K562 (cell line): ENCODE measurements at regions not wholly inside any gene's neighbourhood (a gene's known extent, or its start where the extent isn't known, plus 50 kb on each side); places are given as distances from the start of the nearest gene placed in this dataset.

Source experiments
- ATAC-seq: fragments of 200-7000 bp; cut with Tn5 transposase; 3 replicates; pipeline ENCODE4 v1.9.1; 2020; ENCODE audit warnings: moderate library complexity
- BruUV-seq: library from RNA; stranded (reverse); fragments of 400-500 nt; replicated peaks from 2 replicates; lab custom pipeline; 2021; lab: Mats Ljungman, UMichigan
- CTCF ChIA-PET: fragments of 300-600 bp; formaldehyde crosslinking; extraction: SDS; loops from one replicate; lab custom pipeline; 2021; ENCODE audit warnings: low intra/inter-chr PET ratio; lab: Yijun Ruan, JAX
- POLR2A ChIA-PET: fragments of 300-600, 350-650 bp; sonication (Branson Sonifier 250); formaldehyde crosslinking; extraction: SDS; loops from one replicate; lab custom pipeline; 2021; ENCODE audit warnings: antibody characterized with exemption, inconsistent platforms; lab: Yijun Ruan, JAX
- DNase-seq, 4 experiments: peaks; one replicate each; pipeline versions ENCODE4 v3.0.0 to v3.0.0-alpha.2; 2011 to 2018; ENCODE audit warnings: low spot score in 3 of 4, mixed read lengths in 3 of 4; ENCODE audit errors: extremely low read depth in 1 of 4
- FAIRE-seq: peaks from 2 replicates; lab custom pipeline; 2011; peaks lifted over from hg19 to GRCh38; lab: Jason Lieb, UNC
- H2AFZ ChIP-seq: 2 replicates; pipeline ENCODE4 v1.6.0; 2011; ENCODE audit warnings: low read depth, low read length, control low read depth, inconsistent platforms
- H3K27ac ChIP-seq: fragments of 200-600 bp; 3 replicates; pipeline ENCODE4 v1.8.0; 2011; ENCODE audit warnings: low read depth, mild to moderate bottlenecking, control low read depth, inconsistent platforms, low read length, moderate library complexity, mixed read lengths; ENCODE audit errors: extremely low read depth
- H3K27me3 ChIP-seq, 2 experiments: fragments of 300-600 bp in 1 of 2; 2 replicates in 1 of 2; 3 replicates in 1 of 2; pipeline versions ENCODE4 v1.6.0 to v1.8.0; 2011; ENCODE audit warnings: inconsistent platforms in 2 of 2, low read length in 2 of 2, mild to moderate bottlenecking in 1 of 2, mixed read lengths in 1 of 2, moderate library complexity in 1 of 2; ENCODE audit not compliant: control insufficient read depth in 2 of 2, insufficient read depth in 2 of 2
- H3K36me3 ChIP-seq: fragments of 300-600 bp; 3 replicates; pipeline ENCODE4 v1.8.0; 2011; ENCODE audit warnings: mild to moderate bottlenecking, low read length, inconsistent platforms; ENCODE audit not compliant: control insufficient read depth, insufficient read depth
- H3K4me1 ChIP-seq, 2 experiments: fragments of 200-600 bp in 1 of 2; replicated peaks in 1 of 2; 2 replicates in 1 of 2; 3 replicates in 1 of 2; pipeline versions ENCODE4 v1.5.1 to v1.8.0; 2011; ENCODE audit warnings: inconsistent platforms in 2 of 2, low read length in 2 of 2, mild to moderate bottlenecking in 1 of 2, mixed read lengths in 1 of 2, moderate library complexity in 1 of 2; ENCODE audit not compliant: control insufficient read depth in 2 of 2, insufficient read depth in 2 of 2
- H3K4me2 ChIP-seq: 2 replicates; pipeline ENCODE4 v1.6.1; 2011; ENCODE audit warnings: low read length, control low read depth, inconsistent platforms, mixed read lengths; ENCODE audit not compliant: insufficient read depth
- H3K4me3 ChIP-seq: fragments of 200-600 bp; sonication (generic), shearing (Covaris generic); 2 replicates; pipeline ENCODE4 v1.5.1; 2016; ENCODE audit warnings: control low read depth, inconsistent platforms
- H3K79me2 ChIP-seq: fragments of 200-600 bp; 3 replicates; pipeline ENCODE4 v1.8.0; 2011; ENCODE audit warnings: low read length, inconsistent platforms; ENCODE audit not compliant: control insufficient read depth, insufficient read depth
- H3K9ac ChIP-seq, 2 experiments: 2 replicates each; pipeline versions ENCODE4 v1.6.0 to v1.6.1; 2011; ENCODE audit warnings: low read depth in 2 of 2, low read length in 2 of 2, control low read depth in 1 of 2, inconsistent platforms in 1 of 2, mild to moderate bottlenecking in 1 of 2, mixed read lengths in 1 of 2; ENCODE audit not compliant: insufficient read depth in 1 of 2
- H3K9me1 ChIP-seq: one replicate; pipeline ENCODE4 v1.6.0; 2011; ENCODE audit warnings: inconsistent platforms, mild to moderate bottlenecking, low read length, moderate library complexity; ENCODE audit not compliant: control insufficient read depth, insufficient read depth
- H3K9me3 ChIP-seq: replicated peaks from 2 replicates; pipeline ENCODE4 v1.5.1; 2011; ENCODE audit warnings: low read depth, low read length, inconsistent platforms; ENCODE audit not compliant: control insufficient read depth, insufficient read depth
- H4K20me1 ChIP-seq: replicated peaks from 2 replicates; pipeline ENCODE4 v1.6.1; 2011; ENCODE audit warnings: low read length, inconsistent platforms, mixed read lengths; ENCODE audit not compliant: control insufficient read depth, insufficient read depth
- CCAR2 ChIP-seq: fragments of 200-400 bp; formaldehyde crosslinking; IDR thresholded peaks from 2 replicates; pipeline ENCODE4 v1.6.1; 2017; ENCODE audit warnings: mild to moderate bottlenecking, low read depth, low read length
- HDAC6 ChIP-seq: IDR thresholded peaks from 2 replicates; pipeline ENCODE4 v1.6.1; 2012; ENCODE audit warnings: low read depth, mild to moderate bottlenecking, control low read depth, inconsistent platforms, low read length, moderate library complexity
- HMG20B ChIP-seq: fragments of 250-450 bp; sonication (Bioruptor Pico); IDR thresholded peaks from 2 replicates; pipeline ENCODE4 v1.5.0; 2021; ENCODE audit warnings: mild to moderate bottlenecking
- KLF16 ChIP-seq: IDR thresholded peaks from 2 replicates; pipeline ENCODE4 v1.6.1; 2016; ENCODE audit warnings: antibody characterized with exemption
- SMAD3 ChIP-seq: fragments of 450-650 bp; formaldehyde crosslinking; conservative IDR thresholded peaks from 2 replicates; pipeline ENCODE4 v1.4.0; 2020; ENCODE audit warnings: mild to moderate bottlenecking
- ZNF282 ChIP-seq: sonication (generic); formaldehyde crosslinking; IDR thresholded peaks from 2 replicates; pipeline ENCODE4 v1.8.1; 2023; ENCODE audit warnings: missing genetic modification reagents
- ZNF561 ChIP-seq: fragments of 450-650 bp; formaldehyde crosslinking; conservative IDR thresholded peaks from 2 replicates; pipeline ENCODE4 v1.4.0; 2020; ENCODE audit warnings: mild to moderate bottlenecking, moderate library complexity
- ZNF717 ChIP-seq: fragments of 250-450 bp; sonication (Bioruptor Pico); IDR thresholded peaks from 2 replicates; pipeline ENCODE4 v1.5.0; 2021
- ZNF764 ChIP-seq: fragments of 250-450 bp; sonication (Bioruptor Pico); IDR thresholded peaks from 2 replicates; pipeline ENCODE4 v1.4.0; 2020; ENCODE audit warnings: low read depth, mild to moderate bottlenecking, moderate library complexity
- ZNF785 ChIP-seq: fragments of 250-450 bp; sonication (Bioruptor Pico); IDR thresholded peaks from 2 replicates; pipeline ENCODE4 v1.4.0; 2020; ENCODE audit warnings: mild to moderate bottlenecking
- WGBS: fragments of 100-300 bp; shearing (Covaris generic); methylation state at CpG from one replicate; pipeline ENCODE4 v1.1.6; 2016; ENCODE audit warnings: low coverage, mixed read lengths; ENCODE audit not compliant: insufficient coverage; ENCODE audit errors: missing lambda C conversion rate; 5-methylcytosine and 5-hydroxymethylcytosine counted together
- in situ Hi-C: fragments of 300-500 bp; cut with MboI; formaldehyde crosslinking; loops from 4 replicates; pipeline ENCODE4 v1.15.0; 2018; ENCODE audit warnings: inconsistent platforms, mixed read lengths
- intact Hi-C: fragments of 100-400 bp; cut with micrococcal nuclease; formaldehyde crosslinking; loops from 2 replicates; pipeline ENCODE4 v1.14.2; 2022
- TF ChIP-seq, protein P1 (sequence below): fragments of 250-450 bp; sonication (Bioruptor Pico); IDR thresholded peaks from 2 replicates; pipeline ENCODE4 v1.6.1; 2021; ENCODE audit warnings: mild to moderate bottlenecking
- TF ChIP-seq, protein P2 (sequence below), 2 experiments: fragments of 450-650 bp in 1 of 2; sonication (generic) in 1 of 2; formaldehyde crosslinking in 1 of 2; IDR thresholded peaks in 1 of 2; conservative IDR thresholded peaks in 1 of 2; 2 replicates each; pipeline versions ENCODE4 v1.6.1 to v1.8.1; 2016 to 2023; ENCODE audit warnings: mild to moderate bottlenecking in 2 of 2, moderate library complexity in 2 of 2, inconsistent platforms in 1 of 2, missing genetic modification reagents in 1 of 2
- TF ChIP-seq, protein P3 (sequence below): fragments of 450-650 bp; formaldehyde crosslinking; IDR thresholded peaks from 2 replicates; pipeline ENCODE4 v1.4.0; 2020; ENCODE audit warnings: mild to moderate bottlenecking
- TF ChIP-seq, protein P4 (sequence below): fragments of 450-650 bp; IDR thresholded peaks from 2 replicates; pipeline ENCODE4 v1.6.1; 2016; ENCODE audit warnings: missing biosample characterization, missing genetic modification characterization

DNA sequence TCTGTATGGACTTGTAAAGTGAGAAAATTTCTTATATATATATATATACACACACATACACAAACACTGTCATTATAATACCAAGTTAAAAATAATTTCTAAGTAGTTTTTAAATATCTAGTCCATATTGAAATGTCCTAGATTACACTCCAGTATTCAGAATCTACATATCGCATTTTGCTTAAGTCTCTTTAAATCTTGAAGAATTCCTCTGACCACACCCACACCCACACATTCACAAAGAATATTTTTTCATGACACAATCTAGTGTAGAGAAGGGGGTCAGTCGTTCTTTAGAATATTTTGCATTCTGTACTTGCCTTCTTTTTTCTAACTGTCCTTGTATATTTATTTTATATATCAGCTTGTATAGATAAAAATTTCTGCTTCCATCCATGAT is 509.7 kb downstream of the CCDC85A start:
- no peaks in the 10 kb centered on the region for H3K4me1 ChIP-seq
- ATAC-seq = no peak
- H3K27ac ChIP-seq = no peak overlapping the region
- TF ChIP-seq, protein P1, sequence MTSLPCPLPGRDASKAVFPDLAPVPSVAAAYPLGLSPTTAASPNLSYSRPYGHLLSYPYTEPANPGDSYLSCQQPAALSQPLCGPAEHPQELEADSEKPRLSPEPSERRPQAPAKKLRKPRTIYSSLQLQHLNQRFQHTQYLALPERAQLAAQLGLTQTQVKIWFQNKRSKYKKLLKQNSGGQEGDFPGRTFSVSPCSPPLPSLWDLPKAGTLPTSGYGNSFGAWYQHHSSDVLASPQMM (CRISPR knock-in tag) = no peak
- TF ChIP-seq ZNF785 (CRISPR knock-in tag) = no peak
- TF ChIP-seq SMAD3 = no peak
- TF ChIP-seq ZNF561 (CRISPR knock-in tag) = no peak
- no peak for TF ChIP-seq HMG20B (CRISPR knock-in tag)
- TF ChIP-seq ZNF282 = no peak
- no peak for TF ChIP-seq ZNF717 (CRISPR knock-in tag)
- TF ChIP-seq, protein P2, sequence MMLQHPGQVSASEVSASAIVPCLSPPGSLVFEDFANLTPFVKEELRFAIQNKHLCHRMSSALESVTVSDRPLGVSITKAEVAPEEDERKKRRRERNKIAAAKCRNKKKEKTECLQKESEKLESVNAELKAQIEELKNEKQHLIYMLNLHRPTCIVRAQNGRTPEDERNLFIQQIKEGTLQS (IDR thresholded peaks at IDR 0.05) = no peak
- TF ChIP-seq, protein P2 (CRISPR knock-in tag; conservative IDR thresholded peaks at IDR 0.05) = no peak
- TF ChIP-seq, protein P3, sequence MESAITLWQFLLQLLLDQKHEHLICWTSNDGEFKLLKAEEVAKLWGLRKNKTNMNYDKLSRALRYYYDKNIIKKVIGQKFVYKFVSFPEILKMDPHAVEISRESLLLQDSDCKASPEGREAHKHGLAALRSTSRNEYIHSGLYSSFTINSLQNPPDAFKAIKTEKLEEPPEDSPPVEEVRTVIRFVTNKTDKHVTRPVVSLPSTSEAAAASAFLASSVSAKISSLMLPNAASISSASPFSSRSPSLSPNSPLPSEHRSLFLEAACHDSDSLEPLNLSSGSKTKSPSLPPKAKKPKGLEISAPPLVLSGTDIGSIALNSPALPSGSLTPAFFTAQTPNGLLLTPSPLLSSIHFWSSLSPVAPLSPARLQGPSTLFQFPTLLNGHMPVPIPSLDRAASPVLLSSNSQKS = no peak
- TF ChIP-seq ZNF764 (CRISPR knock-in tag) = no peak
- no peak for TF ChIP-seq CCAR2
- TF ChIP-seq KLF16 = no peak
- TF ChIP-seq, protein P4, sequence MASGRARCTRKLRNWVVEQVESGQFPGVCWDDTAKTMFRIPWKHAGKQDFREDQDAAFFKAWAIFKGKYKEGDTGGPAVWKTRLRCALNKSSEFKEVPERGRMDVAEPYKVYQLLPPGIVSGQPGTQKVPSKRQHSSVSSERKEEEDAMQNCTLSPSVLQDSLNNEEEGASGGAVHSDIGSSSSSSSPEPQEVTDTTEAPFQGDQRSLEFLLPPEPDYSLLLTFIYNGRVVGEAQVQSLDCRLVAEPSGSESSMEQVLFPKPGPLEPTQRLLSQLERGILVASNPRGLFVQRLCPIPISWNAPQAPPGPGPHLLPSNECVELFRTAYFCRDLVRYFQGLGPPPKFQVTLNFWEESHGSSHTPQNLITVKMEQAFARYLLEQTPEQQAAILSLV (tag) = no peak
- TF ChIP-seq HDAC6 = no peak
- TF ChIP-seq, all 486 proteins: peak for 0
- no peak for DNase-seq
- Histone ChIP-seq H3K4me3 (no peak overlapping the region), H3K4me2 (no peak overlapping the region), H3K36me3 (no peaks in the 10 kb centered on the region), H3K79me2 (no peaks in the 10 kb centered on the region), H3K9me1 (no peaks in the 10 kb centered on the region), H3K27me3 (no peaks in the 10 kb centered on the region), H3K9ac (no peak overlapping the region), H4K20me1 (no peaks in the 10 kb centered on the region), H2AFZ (no peak overlapping the region), H3K9me3 (no peaks in the 10 kb centered on the region; the same call in none of the 2 replicates)
- in situ Hi-C loops = no loop called here
- no peak for FAIRE-seq
- intact Hi-C loops = no loop called here
- ChIA-PET CTCF (no interaction called here), POLR2A (no interaction called here)
- 0% methylated on average over 2 of the region's 2 CpGs for WGBS
- BruUV-seq = no TSS peak
